HG03432 (cell line): ENCODE measurements at regions not wholly inside any gene's neighbourhood (a gene's known extent, or its start where the extent isn't known, plus 50 kb on each side); places are given as distances from the start of the nearest gene placed in this dataset.
"Not testable (repeated sequence)": the region's sequence is repeated elsewhere in the genome, so short reads cannot be mapped to it uniquely, and the experiment has no call there.

ENCODE experiments used
- ATAC-seq: cut with Tn5 transposase; IDR thresholded peaks from one replicate; pipeline ENCODE4 v1.9.1; 2021; ENCODE audit warnings: mild to moderate bottlenecking, moderate library complexity; ENCODE audit not compliant: unreplicated experiment

- peak; percentile 59 for ATAC-seq
Measured at GRCh38 chr2:212794471-212794870, 255.9 kb upstream of the ERBB4 start.

GRCh38 chr2:212791569-212791968 is 253.0 kb upstream of the ERBB4 start:
- no peak for ATAC-seq

GRCh38 chr2:212786088-212786487 is 247.5 kb upstream of the ERBB4 start:
- ATAC-seq, result not testable (repeated sequence)

GRCh38 chr2:212777020-212777491 is 238.5 kb upstream of the ERBB4 start:
- ATAC-seq, result peak; percentile 76

GRCh38 chr2:212773808-212774339 is 235.3 kb upstream of the ERBB4 start:
- no peak for ATAC-seq

- no peak for ATAC-seq
Measured at GRCh38 chr2:212770240-212770639, 231.6 kb upstream of the ERBB4 start.

GRCh38 chr2:212766921-212767320 is 228.3 kb upstream of the ERBB4 start:
- ATAC-seq, result no peak

- no peak for ATAC-seq
Measured at GRCh38 chr2:212752730-212753351, 214.2 kb upstream of the ERBB4 start.

GRCh38 chr2:212745359-212745758 is 206.8 kb upstream of the ERBB4 start:
- ATAC-seq, result peak; percentile 91

- no peak for ATAC-seq
Measured at GRCh38 chr2:212737392-212738172, 199.0 kb upstream of the ERBB4 start.

- no peak for ATAC-seq
Measured at GRCh38 chr2:212736385-212736726, 197.8 kb upstream of the ERBB4 start.

GRCh38 chr2:212733273-212733672 is 194.7 kb upstream of the ERBB4 start:
- ATAC-seq, result peak; percentile 28

- no peak for ATAC-seq
Measured at GRCh38 chr2:212732860-212733259, 194.3 kb upstream of the ERBB4 start.

GRCh38 chr2:212730994-212731393 is 192.4 kb upstream of the ERBB4 start:
- ATAC-seq, result peak; percentile 84

- no peak for ATAC-seq
Measured at GRCh38 chr2:212728717-212729116, 190.1 kb upstream of the ERBB4 start.

- peak; percentile 56 for ATAC-seq
Measured at GRCh38 chr2:212727751-212728150, 189.1 kb upstream of the ERBB4 start.

- ATAC-seq, result peak; percentile 17
Measured at GRCh38 chr2:212726403-212726802, 187.8 kb upstream of the ERBB4 start.

- no peak for ATAC-seq
Measured at GRCh38 chr2:212725180-212725579, 186.6 kb upstream of the ERBB4 start.

GRCh38 chr2:212723226-212723625 is 184.6 kb upstream of the ERBB4 start:
- peak; percentile 49 for ATAC-seq

GRCh38 chr2:212722046-212722445 is 183.4 kb upstream of the ERBB4 start:
- ATAC-seq, result no peak

GRCh38 chr2:212721026-212721451 is 182.4 kb upstream of the ERBB4 start:
- no peak for ATAC-seq

GRCh38 chr2:212715411-212715810 is 176.8 kb upstream of the ERBB4 start:
- ATAC-seq, result not testable (repeated sequence)
